Naive thymus-derived CD8-positive, alpha-beta T cell (primary cell): ENCODE measurements at regions not wholly inside any gene's neighbourhood (a gene's known extent, or its start where the extent isn't known, plus 50 kb on each side); places are given as distances from the start of the nearest gene placed in this dataset.
A peak's percentile ranks its signal among the peaks of the same experiment; 100 is the strongest.

ENCODE experiments used
- ATAC-seq, 2 donors: fragments of 150-1000 bp; cut with Tn5 transposase in 1 of 2; sonication (Bioruptor Pico), chemical (Tn5 transposase) in 1 of 2; 1 replicate in 1 of 2; 2 replicates in 1 of 2; pipeline ENCODE4 v1.10.0; 2021; ENCODE audit warnings: mild to moderate bottlenecking in 2 of 2, moderate library complexity in 2 of 2
- POLR2A ChIA-PET: fragments of 350-600 bp; sonication (Branson Sonifier 250); formaldehyde crosslinking; loops from one replicate; lab custom pipeline; 2021; ENCODE audit warnings: antibody characterized with exemption; lab: Charles Lee
- DNase-seq, 10 donors: peaks; one replicate each; pipeline versions ENCODE4 v3.0.0 to v3.0.0-alpha.2; 2020 to 2022
- H3K27ac Mint-ChIP-seq, 10 donors: one replicate each; pipeline ENCODE4 v1.8.0; 2020 to 2022; ENCODE audit warnings: mild to moderate bottlenecking in 10 of 10, mixed read lengths in 10 of 10, moderate library complexity in 4 of 10, inconsistent platforms in 1 of 10
- H3K27me3 Mint-ChIP-seq, 5 donors: one replicate each; pipeline ENCODE4 v1.8.0; 2021 to 2022; ENCODE audit warnings: mixed read lengths in 5 of 5
- H3K36me3 Mint-ChIP-seq, 3 donors: one replicate each; pipeline ENCODE4 v1.8.0; 2020 to 2022; ENCODE audit warnings: mixed read lengths in 3 of 3, mild to moderate bottlenecking in 2 of 3, inconsistent platforms in 1 of 3
- H3K4me1 Mint-ChIP-seq, 4 donors: one replicate each; pipeline ENCODE4 v1.8.0; 2021 to 2022; ENCODE audit warnings: mixed read lengths in 4 of 4
- H3K4me3 Mint-ChIP-seq, 10 donors: one replicate each; pipeline ENCODE4 v1.8.0; 2020 to 2022; ENCODE audit warnings: mild to moderate bottlenecking in 10 of 10, mixed read lengths in 10 of 10, moderate library complexity in 6 of 10, inconsistent platforms in 1 of 10
- H3K9me3 Mint-ChIP-seq, 9 donors: one replicate each; pipeline ENCODE4 v1.8.0; 2020 to 2022; ENCODE audit warnings: mixed read lengths in 9 of 9, mild to moderate bottlenecking in 3 of 9, inconsistent platforms in 1 of 9, moderate library complexity in 1 of 9

- ATAC-seq (no peak), DNase-seq (no peak)
- Mint-ChIP-seq H3K36me3 (no peaks in the 10 kb centered on the region), H3K27me3 (no peaks in the 10 kb centered on the region), H3K27ac (no peak overlapping the region), H3K9me3 (peaks cover 0 to 2% (median 0%) of the 10 kb centered on the region in 9 donors), H3K4me3 (no peak overlapping the region), H3K4me1 (peaks cover 6 to 32% (median 18%) of the 10 kb centered on the region in 4 donors)
- POLR2A ChIA-PET: no interaction called here
Measured at GRCh38 chrX:38877366-38877765, 76.1 kb downstream of the MID1IP1 start.

GRCh38 chrX:38878641-38879340 lies 77.5 kb downstream of the MID1IP1 start:
- Mint-ChIP-seq H3K27me3 (no peaks in the 10 kb centered on the region), H3K27ac (no peak overlapping the region), H3K36me3 (no peaks in the 10 kb centered on the region), H3K4me3 (peak overlapping the region in 1 of 10 donors; percentile 39), H3K9me3 (peaks cover 0 to 2% (median 0%) of the 10 kb centered on the region in 9 donors), H3K4me1 (peaks cover 6 to 32% (median 18%) of the 10 kb centered on the region in 4 donors)
- POLR2A ChIA-PET: interaction anchor here (0.6 to 3.0 kb wide), 5 partner anchors 18 to 78 kb away, joined by 3 to 24 read pairs (median 3); partner anchors contain the start of gene MID1IP1
- ATAC-seq (no peak), DNase-seq (no peak)

- ATAC-seq: peak; percentile 59 to 80
Measured at GRCh38 chrX:38879631-38880220, 78.5 kb downstream of the MID1IP1 start.

GRCh38 chrX:38880296-38880854 lies 79.1 kb downstream of the MID1IP1 start:
- Mint-ChIP-seq H3K4me1 (peaks cover 5 to 32% (median 18%) of the 10 kb centered on the region in 4 donors), H3K27ac (peak overlapping the region in 2 of 10 donors; percentile 17 to 51), H3K9me3 (peaks cover 0 to 2% (median 0%) of the 10 kb centered on the region in 9 donors), H3K36me3 (no peaks in the 10 kb centered on the region), H3K27me3 (no peaks in the 10 kb centered on the region), H3K4me3 (peak overlapping the region in 6 of 10 donors; percentile 5 to 70 (median 44))
- POLR2A ChIA-PET: interaction anchor here (0.8 to 3.0 kb wide), 3 partner anchors 10 to 75 kb away, joined by 3 to 24 read pairs (median 3); no protein-coding TSS in a partner anchor
- ATAC-seq (no peak), DNase-seq (no peak)

More at GRCh38 chrX:38879631-38880220, 78.5 kb downstream of the MID1IP1 start:
- peaks cover 5 to 32% (median 18%) of the 10 kb centered on the region in 4 donors for H3K4me1 Mint-ChIP-seq
- H3K36me3 Mint-ChIP-seq: no peaks in the 10 kb centered on the region
- no peaks in the 10 kb centered on the region for H3K27me3 Mint-ChIP-seq
- H3K9me3 Mint-ChIP-seq: peaks cover 0 to 2% (median 0%) of the 10 kb centered on the region in 9 donors
- peak in 4 of 10 donors; percentile 16 to 30 (median 16) for DNase-seq
- peak overlapping the region in 3 of 10 donors; percentile 38 to 51 (median 44) for H3K27ac Mint-ChIP-seq
- H3K4me3 Mint-ChIP-seq: peak overlapping the region in 8 of 10 donors; percentile 39 to 70 (median 50)
- POLR2A ChIA-PET: interaction anchor here (0.6 to 3.0 kb wide), 6 partner anchors 10 to 79 kb away, joined by 3 to 24 read pairs (median 3); partner anchors contain the start of gene MID1IP1

GRCh38 chrX:38881066-38881465 lies 79.8 kb downstream of the MID1IP1 start:
- ATAC-seq: no peak
- H3K27me3 Mint-ChIP-seq: no peaks in the 10 kb centered on the region
- DNase-seq: no peak
- POLR2A ChIA-PET: interaction anchor here (1.4 to 3.0 kb wide), 2 partner anchors 9 to 75 kb away, joined by 3 to 24 read pairs; no protein-coding TSS in a partner anchor
- no peaks in the 10 kb centered on the region for H3K36me3 Mint-ChIP-seq
- peaks cover 5 to 32% (median 18%) of the 10 kb centered on the region in 4 donors for H3K4me1 Mint-ChIP-seq
- H3K9me3 Mint-ChIP-seq: peaks cover 0 to 2% (median 0%) of the 10 kb centered on the region in 9 donors
- no peak overlapping the region for H3K27ac Mint-ChIP-seq
- H3K4me3 Mint-ChIP-seq: no peak overlapping the region

GRCh38 chrX:38881727-38882126 lies 80.5 kb downstream of the MID1IP1 start:
- no peaks in the 10 kb centered on the region for H3K27me3 Mint-ChIP-seq
- H3K4me3 Mint-ChIP-seq: peak overlapping the region in 1 of 10 donors; percentile 39
- peaks cover 0 to 2% (median 0%) of the 10 kb centered on the region in 9 donors for H3K9me3 Mint-ChIP-seq
- POLR2A ChIA-PET: no interaction called here
- H3K27ac Mint-ChIP-seq: no peak overlapping the region
- H3K36me3 Mint-ChIP-seq: no peaks in the 10 kb centered on the region
- no peak for DNase-seq
- peaks cover 5 to 32% (median 18%) of the 10 kb centered on the region in 4 donors for H3K4me1 Mint-ChIP-seq
- no peak for ATAC-seq

- ATAC-seq (no peak), DNase-seq (no peak)
- Mint-ChIP-seq H3K36me3 (no peaks in the 10 kb centered on the region), H3K4me1 (peaks cover 5 to 32% (median 18%) of the 10 kb centered on the region in 4 donors), H3K27me3 (no peaks in the 10 kb centered on the region), H3K4me3 (no peak overlapping the region), H3K9me3 (peaks cover 0 to 2% (median 0%) of the 10 kb centered on the region in 9 donors), H3K27ac (no peak overlapping the region)
- POLR2A ChIA-PET: interaction anchor here (0.5 kb wide), 1 partner anchor 73 kb away, joined by 3 read pairs; no protein-coding TSS in a partner anchor
Measured at GRCh38 chrX:38882894-38883626, 81.8 kb downstream of the MID1IP1 start.

- H3K4me3 Mint-ChIP-seq: no peak overlapping the region
- no peaks in the 10 kb centered on the region for H3K36me3 Mint-ChIP-seq
- DNase-seq (no peak), ATAC-seq (no peak)
- POLR2A ChIA-PET: no interaction called here
- H3K9me3 Mint-ChIP-seq: peaks cover 0 to 3% (median 0%) of the 10 kb centered on the region in 9 donors
- no peaks in the 10 kb centered on the region for H3K27me3 Mint-ChIP-seq
- peaks cover 0 to 8% (median 0%) of the 10 kb centered on the region in 4 donors for H3K4me1 Mint-ChIP-seq
- no peak overlapping the region for H3K27ac Mint-ChIP-seq
Measured at GRCh38 chrX:38886112-38886511, 84.9 kb downstream of the MID1IP1 start.

GRCh38 chrX:38887222-38887621 lies 86.0 kb downstream of the MID1IP1 start:
- no peak overlapping the region for H3K27ac Mint-ChIP-seq
- peaks cover 0 to 3% (median 0%) of the 10 kb centered on the region in 9 donors for H3K9me3 Mint-ChIP-seq
- POLR2A ChIA-PET: no interaction called here
- ATAC-seq (no peak), DNase-seq (no peak)
- peaks cover 5 to 10% (median 8%) of the 10 kb centered on the region in 4 donors for H3K4me1 Mint-ChIP-seq
- no peaks in the 10 kb centered on the region for H3K36me3 Mint-ChIP-seq
- no peak overlapping the region for H3K4me3 Mint-ChIP-seq
- H3K27me3 Mint-ChIP-seq: no peaks in the 10 kb centered on the region

GRCh38 chrX:38890326-38890725 lies 89.1 kb downstream of the MID1IP1 start:
- no peak overlapping the region for H3K27ac Mint-ChIP-seq
- POLR2A ChIA-PET: interaction anchor here (0.6 kb wide), 1 partner anchor 10 kb away, joined by 3 read pairs; no protein-coding TSS in a partner anchor
- ATAC-seq (no peak), DNase-seq (no peak)
- H3K27me3 Mint-ChIP-seq: no peaks in the 10 kb centered on the region
- H3K9me3 Mint-ChIP-seq: peaks cover 0 to 3% (median 0%) of the 10 kb centered on the region in 9 donors
- H3K36me3 Mint-ChIP-seq: no peaks in the 10 kb centered on the region
- no peak overlapping the region for H3K4me3 Mint-ChIP-seq
- H3K4me1 Mint-ChIP-seq: peaks cover 7 to 12% (median 9%) of the 10 kb centered on the region in 4 donors

- H3K27ac Mint-ChIP-seq: no peak overlapping the region
- POLR2A ChIA-PET: no interaction called here
- H3K36me3 Mint-ChIP-seq: no peaks in the 10 kb centered on the region
Measured at GRCh38 chrX:38890963-38891362, 89.7 kb downstream of the MID1IP1 start.

More at GRCh38 chrX:38890963-38891362, 89.7 kb downstream of the MID1IP1 start:
- Mint-ChIP-seq H3K4me1 (peaks cover 7 to 12% (median 9%) of the 10 kb centered on the region in 4 donors), H3K27me3 (no peaks in the 10 kb centered on the region), H3K9me3 (peaks cover 0 to 3% (median 0%) of the 10 kb centered on the region in 9 donors), H3K4me3 (no peak overlapping the region)
- no peak for DNase-seq
- ATAC-seq: no peak
